Epithelial cell of esophagus (primary cell): ENCODE measurements at regions not wholly inside any gene's neighbourhood (a gene's known extent, or its start where the extent isn't known, plus 50 kb on each side); places are given as distances from the start of the nearest gene placed in this dataset.

Experiments
- DNase-seq: peaks from one replicate; pipeline ENCODE4 v3.0.0; 2010; ENCODE audit warnings: low read depth
- H3K4me3 ChIP-seq: 2 replicates; pipeline ENCODE4 v1.5.1; 2011; ENCODE audit warnings: mild to moderate bottlenecking, low read length, control low read depth
- CTCF ChIP-seq: IDR thresholded peaks from 2 replicates; pipeline ENCODE4 v1.5.1; 2011; ENCODE audit warnings: low read depth, mild to moderate bottlenecking, low read length, control low read depth, inconsistent platforms; ENCODE audit not compliant: insufficient read depth; ENCODE audit errors: missing control alignments

- DNase-seq = no peak
These were observed 376.0 kb upstream of the IRX2 start for GRCh38 chr5:3127423-3127911.

GRCh38 chr5:3126639-3127038, 375.2 kb upstream of the IRX2 start:
- no peak for TF ChIP-seq CTCF
- no peak overlapping the region for H3K4me3 ChIP-seq
- no peak for DNase-seq

More at GRCh38 chr5:3127423-3127911, 376.0 kb upstream of the IRX2 start:
- TF ChIP-seq CTCF = no peak
- no peak overlapping the region for H3K4me3 ChIP-seq

- TF ChIP-seq CTCF = no peak
These were observed 372.9 kb upstream of the IRX2 start for GRCh38 chr5:3124410-3124809.

GRCh38 chr5:3123763-3124157, 372.3 kb upstream of the IRX2 start:
- no peak for TF ChIP-seq CTCF
- H3K4me3 ChIP-seq = no peak overlapping the region
- DNase-seq = no peak

More at GRCh38 chr5:3124410-3124809, 372.9 kb upstream of the IRX2 start:
- no peak for DNase-seq
- no peak overlapping the region for H3K4me3 ChIP-seq

- no peak for DNase-seq
- no peak for TF ChIP-seq CTCF
- no peak overlapping the region for H3K4me3 ChIP-seq
These were observed 371.7 kb upstream of the IRX2 start for GRCh38 chr5:3122985-3123762.

- DNase-seq = no peak
- TF ChIP-seq CTCF = no peak
- H3K4me3 ChIP-seq = no peak overlapping the region
These were observed 370.7 kb upstream of the IRX2 start for GRCh38 chr5:3122216-3122615.

GRCh38 chr5:3121813-3122212, 370.3 kb upstream of the IRX2 start:
- no peak for TF ChIP-seq CTCF
- no peak overlapping the region for H3K4me3 ChIP-seq
- no peak for DNase-seq
